ENCODE measurements at regions not wholly inside any gene's neighbourhood (a gene's known extent, or its start where the extent isn't known, plus 50 kb on each side); places are given as distances from the start of the nearest gene placed in this dataset.
A peak's percentile ranks its signal among the peaks of the same experiment; 100 is the strongest.
"Not testable (repeated sequence)": the region's sequence is repeated elsewhere in the genome, so short reads cannot be mapped to it uniquely, and the experiment has no call there.

DNA sequence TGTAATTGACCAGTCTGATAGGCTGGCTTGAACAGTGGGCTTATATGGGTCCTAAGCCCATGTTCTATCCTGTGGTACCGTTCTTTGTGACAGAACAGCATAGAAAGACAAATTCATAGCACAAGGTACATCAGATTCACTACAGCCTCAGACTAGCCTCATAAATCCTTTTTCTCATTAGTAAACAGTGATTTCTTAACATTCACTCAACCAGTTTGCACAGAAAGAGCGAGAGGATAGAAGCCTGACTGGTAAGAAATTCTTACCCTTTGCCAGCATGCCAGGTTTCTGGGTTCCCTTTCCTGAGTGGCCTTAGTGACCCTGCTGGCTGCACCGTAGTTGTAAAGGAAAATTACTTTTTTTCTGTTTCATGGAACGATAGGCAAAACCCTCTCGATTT is 412.1 kb downstream of the SH2D4B start:
- no peak for DNase-seq

DNA sequence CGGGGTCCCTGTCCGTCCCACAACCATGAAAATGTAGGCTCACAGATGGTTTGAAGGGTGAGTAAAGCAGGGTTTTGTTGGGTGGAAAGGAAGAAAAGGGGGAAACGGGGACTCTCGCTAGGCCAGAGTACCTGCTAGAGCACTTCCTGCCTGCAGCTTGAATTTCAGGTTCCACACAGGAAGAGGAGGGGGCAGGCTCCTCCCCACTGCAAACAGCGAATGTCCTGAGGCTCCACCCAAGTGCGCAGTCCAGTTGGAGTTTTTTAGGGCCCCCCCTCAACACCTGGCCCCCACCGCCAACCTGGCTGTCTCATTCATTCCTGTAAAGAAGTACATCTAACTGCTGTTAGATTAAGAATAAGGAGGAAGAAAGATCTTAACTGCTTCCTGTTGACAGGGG is 414.7 kb downstream of the SH2D4B start:
- no peak for DNase-seq

DNA sequence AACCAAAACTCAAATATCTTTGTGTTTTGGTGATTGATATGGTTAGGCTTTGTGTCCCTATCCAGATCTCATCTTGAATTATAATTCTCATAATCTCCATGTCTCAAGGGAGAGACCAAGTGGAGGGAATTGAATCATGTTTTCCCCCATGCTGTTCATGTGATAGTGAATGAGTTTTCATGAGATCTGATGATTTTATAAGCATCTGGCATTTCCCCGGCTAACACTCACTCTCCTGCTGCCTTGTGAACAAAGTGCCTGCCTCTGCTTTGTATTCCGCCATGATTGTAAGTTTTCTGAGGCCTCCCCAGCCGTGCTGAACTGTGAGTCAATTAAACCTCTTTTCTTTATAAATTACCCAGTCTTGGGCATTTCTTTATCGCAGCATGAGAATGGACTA is 419.5 kb downstream of the SH2D4B start:
- DNase-seq, result no peak

- no peak for DNase-seq
These were observed 426.5 kb downstream of the SH2D4B start for GRCh38 chr10:80964179-80964578.

DNA sequence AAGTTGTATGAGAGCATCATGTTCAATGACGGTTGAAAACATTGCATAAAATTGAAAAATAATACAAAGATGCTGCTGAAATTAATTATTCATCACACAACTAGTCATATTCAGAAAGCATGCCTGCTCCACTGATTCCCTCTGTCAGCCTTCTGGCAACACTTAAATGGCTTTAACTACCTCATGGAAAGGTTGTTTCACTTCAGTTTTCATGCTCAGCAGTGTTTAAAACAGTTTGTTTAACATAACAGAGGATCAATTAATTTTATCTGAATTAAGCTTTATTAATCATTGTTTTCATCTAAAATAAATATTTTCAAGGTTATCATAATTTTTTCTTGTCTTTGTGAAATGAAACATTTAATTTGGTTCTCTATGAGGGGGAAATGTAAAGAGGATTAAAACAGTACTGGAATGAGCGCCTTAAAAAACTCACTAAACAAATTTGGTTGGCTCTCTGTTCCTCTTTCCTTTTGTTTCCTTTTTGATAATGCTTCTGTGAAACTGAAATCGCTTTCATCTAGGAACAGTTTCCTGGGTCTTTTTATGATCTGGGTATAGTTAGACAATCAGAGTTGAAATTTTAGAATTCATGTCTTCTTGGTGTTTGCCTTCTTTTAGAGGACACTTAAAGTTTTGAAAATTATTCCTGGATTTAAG is 427.4 kb downstream of the SH2D4B start:
- no peak for DNase-seq

- DNase-seq, result no peak
These were observed 428.8 kb downstream of the SH2D4B start for GRCh38 chr10:80966326-80966986.

- not testable (repeated sequence) for DNase-seq
These were observed 429.7 kb downstream of the SH2D4B start for GRCh38 chr10:80967357-80967756.

- DNase-seq, result no peak
These were observed 431.2 kb downstream of the SH2D4B start for GRCh38 chr10:80968903-80969302.

DNA sequence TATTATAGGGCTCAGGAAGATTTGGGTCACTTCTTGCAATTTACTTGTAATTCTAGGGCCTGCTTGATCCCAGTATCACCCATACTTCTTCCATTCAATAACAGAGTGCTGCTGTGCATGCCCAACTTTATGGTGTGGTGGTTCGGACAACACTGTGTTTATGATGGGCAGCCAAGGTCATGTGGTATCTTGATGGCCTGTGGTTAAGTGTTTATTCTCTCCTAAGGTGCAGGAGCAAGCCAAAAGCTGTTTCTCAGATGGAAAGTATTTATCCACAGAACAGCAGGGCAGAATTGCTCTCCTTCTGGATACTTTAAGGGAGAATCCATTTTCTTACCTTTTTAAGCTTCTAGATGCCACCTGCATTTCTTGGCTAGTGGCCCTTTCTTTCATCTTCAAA is 433.8 kb downstream of the SH2D4B start:
- DNase-seq, result no peak

GRCh38 chr10:80976658-80977057 is 439.0 kb downstream of the SH2D4B start:
- DNase-seq, result no peak

GRCh38 chr10:80985102-80985501 is 447.4 kb downstream of the SH2D4B start:
- DNase-seq, result no peak

GRCh38 chr10:80986596-80986995 is 448.9 kb downstream of the SH2D4B start:
- no peak for DNase-seq

- no peak for DNase-seq
These were observed 451.1 kb downstream of the SH2D4B start for GRCh38 chr10:80988755-80989154.

GRCh38 chr10:80996615-80997193 is 459.0 kb downstream of the SH2D4B start:
- no peak for DNase-seq

GRCh38 chr10:81000781-81001180 is 463.1 kb downstream of the SH2D4B start:
- no peak for DNase-seq

DNA sequence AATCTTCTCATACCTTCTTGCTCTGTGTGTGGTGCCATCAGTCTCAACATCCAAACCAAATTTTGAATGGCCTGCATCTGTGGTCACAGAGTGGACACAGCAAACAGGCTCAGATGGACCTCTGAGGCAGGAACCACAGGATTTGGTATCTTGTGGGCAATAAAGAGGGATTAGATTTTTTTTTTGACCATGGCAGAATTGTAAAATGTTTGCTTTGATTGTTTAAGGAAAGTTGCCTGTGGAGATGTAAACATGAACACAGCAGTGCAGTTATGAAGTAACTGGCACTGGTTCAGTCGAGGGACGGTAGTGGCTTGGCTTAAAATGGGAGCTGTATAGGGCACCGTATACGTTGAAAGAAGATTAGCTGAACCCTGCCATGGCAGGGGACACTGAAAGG is 464.7 kb downstream of the SH2D4B start:
- DNase-seq, result no peak

DNA sequence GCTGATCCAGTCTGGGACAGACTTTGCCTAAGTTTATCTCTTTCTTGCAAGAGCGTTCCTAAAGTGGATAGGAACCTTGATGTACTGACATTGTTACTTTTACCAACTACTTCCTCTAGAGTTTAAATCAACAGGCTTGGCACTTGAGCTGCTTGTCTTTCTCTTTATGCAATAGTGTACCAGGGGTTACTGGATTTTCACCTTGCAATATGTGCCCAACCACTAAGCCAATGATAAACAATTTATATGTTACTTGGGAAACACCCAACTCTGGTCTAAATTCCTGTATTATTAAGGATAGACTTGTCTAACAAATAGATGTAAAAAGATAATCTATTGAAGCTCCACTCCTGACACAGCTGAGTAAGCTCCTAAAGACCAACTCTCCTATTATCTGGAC is 470.2 kb downstream of the SH2D4B start:
- no peak for DNase-seq

DNA sequence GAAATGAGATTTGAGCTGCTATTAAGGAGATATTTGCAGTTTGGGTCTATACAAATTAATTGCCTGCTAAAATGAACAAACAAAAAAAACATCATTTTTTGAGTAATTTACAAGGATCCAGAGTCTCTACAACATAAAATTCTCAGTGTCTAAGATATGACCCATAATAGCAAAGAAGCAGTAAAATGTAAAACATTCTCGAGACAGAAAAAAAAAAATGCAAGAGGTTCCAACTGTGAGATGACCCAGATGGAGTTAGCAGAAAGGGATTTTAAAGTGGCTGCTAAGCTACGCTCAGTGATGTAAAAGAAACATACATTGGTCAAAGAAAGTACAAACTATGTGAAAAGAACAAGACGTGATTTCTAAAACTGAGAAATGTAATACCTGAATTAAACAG is 471.0 kb downstream of the SH2D4B start:
- no peak for DNase-seq

- no peak for DNase-seq
These were observed 471.6 kb downstream of the SH2D4B start for GRCh38 chr10:81009296-81009695.

DNA sequence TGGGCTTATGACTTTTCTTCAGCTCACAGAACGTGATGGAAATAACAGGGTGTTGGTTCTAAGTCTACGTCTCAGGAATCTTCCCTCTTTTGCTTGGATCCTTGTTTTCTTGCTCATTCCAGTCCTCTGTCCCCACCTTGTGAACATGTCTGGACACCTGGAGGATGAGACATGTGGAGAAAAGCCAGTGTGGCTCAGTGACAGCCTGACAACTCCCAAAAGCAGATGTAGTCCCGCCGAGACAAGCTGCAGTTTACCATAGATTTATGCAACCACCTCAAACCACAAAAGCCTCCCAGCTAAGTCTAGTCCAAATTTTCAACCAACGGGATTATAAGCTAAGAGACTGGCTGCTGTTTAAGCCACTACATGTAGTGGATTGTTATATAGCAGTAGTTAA is 476.1 kb downstream of the SH2D4B start:
- DNase-seq, result no peak

DNA sequence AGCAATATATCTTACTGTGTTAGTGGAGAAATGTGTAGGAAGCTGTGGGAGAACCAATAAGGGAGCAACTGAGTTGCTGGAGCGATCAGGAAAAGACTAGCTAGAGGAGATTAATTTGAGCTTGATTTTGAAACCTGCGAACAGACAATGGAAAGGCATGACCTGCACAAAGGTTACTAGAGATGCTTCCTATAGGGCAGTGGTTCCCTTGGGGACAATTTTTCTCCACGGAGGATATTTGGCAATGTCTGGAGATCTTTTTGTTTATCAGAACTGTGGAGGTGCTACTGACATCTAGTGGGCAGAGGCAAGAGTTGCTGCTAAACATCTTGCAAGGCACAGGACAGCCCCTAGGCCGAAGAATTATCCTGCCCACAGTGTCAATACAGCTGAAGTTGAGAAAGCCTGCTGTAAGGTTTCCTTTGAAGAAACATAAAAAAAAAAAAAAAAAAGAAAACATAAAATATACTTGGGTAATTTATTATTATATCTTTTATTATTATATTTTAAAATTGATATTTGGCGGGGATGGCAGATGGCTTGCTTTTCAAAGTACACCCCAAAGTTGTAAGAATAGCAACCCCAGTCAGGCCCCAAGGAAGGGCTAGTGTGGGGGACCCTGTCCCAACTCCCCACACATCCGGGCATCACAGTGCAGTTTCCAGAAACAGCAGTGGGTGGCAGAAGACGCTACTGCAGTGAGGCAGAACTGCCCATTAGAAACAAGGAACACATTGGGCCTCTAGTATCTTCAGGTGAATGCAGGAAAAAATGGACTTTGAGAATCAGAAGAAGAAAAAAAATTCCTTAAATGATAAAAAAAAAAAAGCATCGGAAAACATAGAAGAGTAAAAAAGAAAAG is 481.6 kb downstream of the SH2D4B start:
- peak; percentile 21 for DNase-seq

DNA sequence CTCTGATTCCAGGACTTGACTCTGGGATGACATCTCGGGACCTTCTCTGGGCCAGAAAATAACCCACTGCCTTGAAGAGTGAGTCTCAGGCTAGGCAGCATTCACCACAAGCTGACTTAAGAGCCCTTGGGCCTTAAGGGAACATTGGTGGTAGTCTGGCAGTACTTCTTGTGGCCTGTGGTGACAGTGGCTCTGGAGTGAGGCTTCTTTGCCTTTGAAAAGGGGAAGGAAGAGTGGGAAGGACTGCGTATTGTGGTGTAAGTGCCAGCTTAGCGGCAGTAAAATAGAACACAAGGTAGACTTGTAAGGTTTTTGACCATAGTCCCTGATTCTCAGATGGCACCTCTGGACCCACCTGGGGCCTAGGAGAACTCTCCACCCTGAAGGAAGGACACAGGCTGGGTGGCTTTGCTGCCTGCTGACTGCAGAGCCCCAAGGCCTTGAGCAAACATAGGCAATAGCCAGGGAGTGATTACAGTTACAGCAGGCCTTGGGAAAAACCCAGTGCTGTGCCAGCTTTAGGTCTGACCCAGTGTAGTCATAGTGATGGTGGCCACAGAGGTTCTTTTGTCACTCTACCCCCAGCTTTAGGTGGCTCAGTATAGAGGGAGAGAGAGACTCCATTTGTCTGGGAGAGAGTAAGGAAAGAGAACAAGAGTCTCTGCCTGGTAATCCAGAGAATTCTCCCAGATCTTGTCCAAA is 483.9 kb downstream of the SH2D4B start:
- DNase-seq, result no peak
